KOPT-K1 (cell line): ENCODE measurements at regions not wholly inside any gene's neighbourhood (a gene's known extent, or its start where the extent isn't known, plus 50 kb on each side); places are given as distances from the start of the nearest gene placed in this dataset.

ENCODE experiments used
- H3K27ac ChIP-seq: fragments of 200-600 bp; sonication (generic); 2 replicates; pipeline ENCODE4 v1.5.1; 2016; ENCODE audit warnings: antibody characterized with exemption, mild to moderate bottlenecking, low read depth, low read length; ENCODE audit not compliant: poor library complexity, severe bottlenecking
- H3K36me3 ChIP-seq: fragments of 200-600 bp; sonication (generic); 2 replicates; pipeline ENCODE4 v1.5.1; 2017; ENCODE audit warnings: antibody characterized with exemption, mild to moderate bottlenecking, low read length, moderate library complexity; ENCODE audit not compliant: insufficient read depth
- H3K9me3 ChIP-seq: fragments of 200-600 bp; sonication (generic); 2 replicates; pipeline ENCODE4 v1.5.1; 2017; ENCODE audit warnings: antibody characterized with exemption, low read length, mild to moderate bottlenecking; ENCODE audit not compliant: insufficient read depth, poor library complexity, severe bottlenecking

- Histone ChIP-seq H3K9me3 (peaks cover 37% of the 10 kb centered on the region), H3K27ac (no peak overlapping the region), H3K36me3 (no peaks in the 10 kb centered on the region)
Observed at GRCh38 chr14:22325676-22326400, 263.2 kb downstream of the DAD1 start.

GRCh38 chr14:22320362-22320750, 268.7 kb downstream of the DAD1 start:
- Histone ChIP-seq H3K9me3 (no peaks in the 10 kb centered on the region), H3K36me3 (no peaks in the 10 kb centered on the region), H3K27ac (peak overlapping the region; percentile 78)

GRCh38 chr14:22319526-22320361, 269.3 kb downstream of the DAD1 start:
- H3K9me3 ChIP-seq, result no peaks in the 10 kb centered on the region

GRCh38 chr14:22318951-22319350, 270.1 kb downstream of the DAD1 start:
- H3K27ac ChIP-seq, result peak overlapping the region; percentile 78
- no peaks in the 10 kb centered on the region for H3K36me3 ChIP-seq
- no peaks in the 10 kb centered on the region for H3K9me3 ChIP-seq

More at GRCh38 chr14:22319526-22320361, 269.3 kb downstream of the DAD1 start:
- Histone ChIP-seq H3K36me3 (no peaks in the 10 kb centered on the region), H3K27ac (peak overlapping the region; percentile 78)

- H3K9me3 ChIP-seq, result no peaks in the 10 kb centered on the region
- H3K27ac ChIP-seq, result no peak overlapping the region
- no peaks in the 10 kb centered on the region for H3K36me3 ChIP-seq
Observed at GRCh38 chr14:22316473-22316872, 272.6 kb downstream of the DAD1 start.

- Histone ChIP-seq H3K36me3 (no peaks in the 10 kb centered on the region), H3K9me3 (no peaks in the 10 kb centered on the region), H3K27ac (peak overlapping the region; percentile 72)
Observed at GRCh38 chr14:22315336-22315735, 273.7 kb downstream of the DAD1 start.

- Histone ChIP-seq H3K36me3 (no peaks in the 10 kb centered on the region), H3K27ac (peak overlapping the region; percentile 72), H3K9me3 (no peaks in the 10 kb centered on the region)
Observed at GRCh38 chr14:22314183-22314820, 274.7 kb downstream of the DAD1 start.

- Histone ChIP-seq H3K36me3 (no peaks in the 10 kb centered on the region), H3K27ac (peak overlapping the region; percentile 72), H3K9me3 (no peaks in the 10 kb centered on the region)
Observed at GRCh38 chr14:22313172-22313801, 275.7 kb downstream of the DAD1 start.

GRCh38 chr14:22311636-22312035, 277.4 kb downstream of the DAD1 start:
- Histone ChIP-seq H3K27ac (peak overlapping the region; percentile 72), H3K9me3 (no peaks in the 10 kb centered on the region), H3K36me3 (no peaks in the 10 kb centered on the region)

GRCh38 chr14:22305607-22306006, 283.4 kb downstream of the DAD1 start:
- no peaks in the 10 kb centered on the region for H3K9me3 ChIP-seq
- H3K36me3 ChIP-seq, result no peaks in the 10 kb centered on the region
- peak overlapping the region; percentile 54 for H3K27ac ChIP-seq

GRCh38 chr14:22304326-22304725, 284.7 kb downstream of the DAD1 start:
- H3K9me3 ChIP-seq, result no peaks in the 10 kb centered on the region
- no peaks in the 10 kb centered on the region for H3K36me3 ChIP-seq
- H3K27ac ChIP-seq, result peak overlapping the region; percentile 54

- Histone ChIP-seq H3K36me3 (no peaks in the 10 kb centered on the region), H3K9me3 (no peaks in the 10 kb centered on the region), H3K27ac (peak overlapping the region; percentile 54)
Observed at GRCh38 chr14:22303589-22304195, 285.3 kb downstream of the DAD1 start.

GRCh38 chr14:22300646-22301045, 288.4 kb downstream of the DAD1 start:
- Histone ChIP-seq H3K27ac (no peak overlapping the region), H3K9me3 (no peaks in the 10 kb centered on the region), H3K36me3 (no peaks in the 10 kb centered on the region)

- H3K36me3 ChIP-seq, result no peaks in the 10 kb centered on the region
- no peak overlapping the region for H3K27ac ChIP-seq
- no peaks in the 10 kb centered on the region for H3K9me3 ChIP-seq
Observed at GRCh38 chr14:22297376-22297775, 291.6 kb downstream of the DAD1 start.
